Neural cell (in vitro differentiated cells): ENCODE measurements at regions not wholly inside any gene's neighbourhood (a gene's known extent, or its start where the extent isn't known, plus 50 kb on each side); places are given as distances from the start of the nearest gene placed in this dataset.

ENCODE experiments used
- EP300 ChIP-seq: fragments of 450-650 bp; conservative IDR thresholded peaks from 2 replicates; pipeline ENCODE4 v1.6.1; 2014; ENCODE audit warnings: antibody characterized with exemption, mild to moderate bottlenecking, moderate library complexity; ENCODE audit not compliant: poor library complexity, severe bottlenecking
- EZH2 ChIP-seq: fragments of 200-600, 300-800 bp; shearing (Covaris generic), sonication (generic); IDR thresholded peaks from 2 replicates; pipeline ENCODE4 v1.6.1; 2014; ENCODE audit warnings: antibody characterized with exemption, low read length, borderline replicate concordance, mild to moderate bottlenecking; ENCODE audit not compliant: insufficient read depth, poor library complexity, severe bottlenecking
- POLR2AphosphoS5 ChIP-seq: IDR thresholded peaks from 2 replicates; pipeline ENCODE4 v1.6.1; 2012
- RAD21 ChIP-seq: fragments of 450-650 bp; conservative IDR thresholded peaks from 2 replicates; pipeline ENCODE4 v1.6.1; 2014; ENCODE audit warnings: antibody characterized with exemption, mild to moderate bottlenecking, moderate library complexity
- TF ChIP-seq, protein P1 (sequence below): fragments of 450-650 bp; IDR thresholded peaks from 2 replicates; pipeline ENCODE4 v1.5.1; 2014; ENCODE audit warnings: antibody characterized with exemption, mild to moderate bottlenecking, moderate library complexity; ENCODE audit not compliant: poor library complexity, severe bottlenecking

DNA sequence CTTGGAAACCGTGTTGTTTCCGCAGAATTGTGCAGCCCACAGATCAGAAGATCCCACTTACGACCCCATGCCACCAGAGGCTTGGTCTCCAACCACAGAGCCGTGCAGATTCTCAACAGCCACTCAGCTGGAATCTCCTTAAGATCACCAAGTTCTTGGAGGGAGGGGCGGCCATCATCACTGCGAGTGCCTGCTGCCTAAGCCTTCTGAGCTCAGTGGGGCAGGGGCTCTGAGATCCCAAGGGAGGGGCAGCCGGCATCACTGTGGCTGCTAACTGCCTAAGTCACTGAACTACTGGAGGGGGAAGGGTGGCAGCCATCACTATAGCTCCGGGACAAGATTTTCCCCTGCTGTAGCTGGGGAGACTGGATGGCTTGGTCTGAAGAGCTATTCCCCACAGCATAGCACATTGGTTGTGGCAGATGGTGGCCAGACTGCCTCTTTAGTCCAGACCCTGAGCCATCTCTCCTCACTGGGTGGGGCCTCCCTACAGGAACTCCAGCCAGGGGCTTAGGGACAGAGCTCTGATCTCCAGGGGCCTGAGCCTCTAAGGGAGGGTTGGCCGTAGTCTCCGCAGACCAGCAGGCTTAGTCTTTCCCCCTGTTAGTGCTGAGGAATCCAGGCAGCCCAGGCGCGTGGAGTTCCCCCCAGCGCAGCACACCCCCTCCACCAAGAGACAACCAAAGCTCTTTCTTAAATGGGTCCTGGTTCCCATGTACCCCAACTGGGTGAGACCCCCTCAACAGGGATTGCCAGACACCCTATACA lies 1483.9 kb downstream of the ADGRL3 start:
- TF ChIP-seq POLR2AphosphoS5 (no peak), EP300 (no peak), EZH2 (no peak), RAD21 (no peak)
- TF ChIP-seq, protein P1, sequence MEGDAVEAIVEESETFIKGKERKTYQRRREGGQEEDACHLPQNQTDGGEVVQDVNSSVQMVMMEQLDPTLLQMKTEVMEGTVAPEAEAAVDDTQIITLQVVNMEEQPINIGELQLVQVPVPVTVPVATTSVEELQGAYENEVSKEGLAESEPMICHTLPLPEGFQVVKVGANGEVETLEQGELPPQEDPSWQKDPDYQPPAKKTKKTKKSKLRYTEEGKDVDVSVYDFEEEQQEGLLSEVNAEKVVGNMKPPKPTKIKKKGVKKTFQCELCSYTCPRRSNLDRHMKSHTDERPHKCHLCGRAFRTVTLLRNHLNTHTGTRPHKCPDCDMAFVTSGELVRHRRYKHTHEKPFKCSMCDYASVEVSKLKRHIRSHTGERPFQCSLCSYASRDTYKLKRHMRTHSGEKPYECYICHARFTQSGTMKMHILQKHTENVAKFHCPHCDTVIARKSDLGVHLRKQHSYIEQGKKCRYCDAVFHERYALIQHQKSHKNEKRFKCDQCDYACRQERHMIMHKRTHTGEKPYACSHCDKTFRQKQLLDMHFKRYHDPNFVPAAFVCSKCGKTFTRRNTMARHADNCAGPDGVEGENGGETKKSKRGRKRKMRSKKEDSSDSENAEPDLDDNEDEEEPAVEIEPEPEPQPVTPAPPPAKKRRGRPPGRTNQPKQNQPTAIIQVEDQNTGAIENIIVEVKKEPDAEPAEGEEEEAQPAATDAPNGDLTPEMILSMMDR = no peak
